Vagina (tissue), 2 donors: ENCODE measurements at regions not wholly inside any gene's neighbourhood (a gene's known extent, or its start where the extent isn't known, plus 50 kb on each side); places are given as distances from the start of the nearest gene placed in this dataset.

ENCODE experiments used
- DNase-seq, 2 donors: peaks; one replicate each; pipeline ENCODE4 v3.0.0-alpha.2; 2017; ENCODE audit errors: extremely low spot score in 2 of 2
- H3K27ac ChIP-seq: fragments of 200-600 bp; sonication (generic); one replicate; pipeline ENCODE4 v1.5.1; 2019
- H3K27me3 ChIP-seq: fragments of 200-600 bp; sonication (generic); one replicate; pipeline ENCODE4 v1.5.1; 2019
- H3K36me3 ChIP-seq, 2 donors: fragments of 200-600 bp; sonication (generic); one replicate each; pipeline ENCODE4 v1.5.1; 2017 to 2019
- H3K4me1 ChIP-seq: fragments of 200-600 bp; sonication (generic); one replicate; pipeline ENCODE4 v1.5.1; 2019
- H3K4me3 ChIP-seq, 2 donors: fragments of 200-600 bp; sonication (generic); 1 replicate in 1 of 2; 2 replicates in 1 of 2; pipeline ENCODE4 v1.5.1; 2016 to 2019
- H3K9me3 ChIP-seq: fragments of 200-600 bp; sonication (generic); one replicate; pipeline ENCODE4 v1.5.1; 2019
- POLR2A ChIP-seq, 2 donors: fragments of 450-650 bp; IDR thresholded peaks; one replicate each; pipeline ENCODE4 v1.6.1; 2017; ENCODE audit warnings: antibody characterized with exemption in 2 of 2, mild to moderate bottlenecking in 2 of 2, moderate library complexity in 2 of 2
- POLR2AphosphoS5 ChIP-seq, 2 donors: sonication (generic); formaldehyde crosslinking; IDR thresholded peaks; one replicate each; pipeline ENCODE4 v1.9.0; 2017; ENCODE audit warnings: antibody characterized with exemption in 2 of 2, mild to moderate bottlenecking in 2 of 2, low read depth in 1 of 2; ENCODE audit not compliant: insufficient read depth in 1 of 2
- intact Hi-C: fragments of 100-400 bp; cut with DNase I; formaldehyde crosslinking; loops from one replicate; pipeline ENCODE4 v1.15.1; 2023
- TF ChIP-seq, protein P1 (sequence below), 3 experiments: fragments of 450-650 bp in 2 of 3; fragments of 200-600 bp in 1 of 3; sonication (generic) in 1 of 3; IDR thresholded peaks; one replicate each; pipeline ENCODE4 v1.5.1; 2017 to 2019; ENCODE audit warnings: antibody characterized with exemption in 3 of 3, mild to moderate bottlenecking in 2 of 3, moderate library complexity in 2 of 3

DNA sequence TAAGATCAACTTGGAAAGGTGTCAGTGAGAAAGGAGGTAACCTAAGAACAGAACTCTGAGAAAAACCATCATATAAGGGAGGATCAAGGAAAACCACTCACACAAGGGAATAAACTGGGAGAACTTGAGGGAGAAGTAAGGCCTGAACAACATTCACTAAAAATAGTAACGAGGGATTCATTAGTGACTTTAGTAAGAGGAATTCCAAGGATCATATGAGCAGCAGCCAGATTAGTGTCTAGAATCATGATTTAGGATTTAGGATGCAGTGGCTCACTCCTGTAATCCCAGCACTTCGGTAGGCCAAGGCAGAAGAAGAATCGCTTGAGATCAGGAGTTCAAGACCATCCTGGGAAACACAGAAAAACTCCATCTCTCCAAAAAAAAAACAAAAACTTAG is 376.5 kb upstream of the MARCKS start:
- Histone ChIP-seq H3K36me3 (no peaks in the 10 kb centered on the region), H3K4me1 (no peaks in the 10 kb centered on the region), H3K4me3 (no peak overlapping the region), H3K27ac (no peak overlapping the region), H3K9me3 (no peaks in the 10 kb centered on the region), H3K27me3 (no peaks in the 10 kb centered on the region)
- DNase-seq = no peak
- no peak for TF ChIP-seq POLR2A (IDR thresholded peaks at IDR 0.05)
- TF ChIP-seq POLR2AphosphoS5 (IDR thresholded peaks at IDR 0.05; ENCODE audit: insufficient read depth in 1 of 2, low read depth in 1 of 2) = no peak
- TF ChIP-seq, protein P1, sequence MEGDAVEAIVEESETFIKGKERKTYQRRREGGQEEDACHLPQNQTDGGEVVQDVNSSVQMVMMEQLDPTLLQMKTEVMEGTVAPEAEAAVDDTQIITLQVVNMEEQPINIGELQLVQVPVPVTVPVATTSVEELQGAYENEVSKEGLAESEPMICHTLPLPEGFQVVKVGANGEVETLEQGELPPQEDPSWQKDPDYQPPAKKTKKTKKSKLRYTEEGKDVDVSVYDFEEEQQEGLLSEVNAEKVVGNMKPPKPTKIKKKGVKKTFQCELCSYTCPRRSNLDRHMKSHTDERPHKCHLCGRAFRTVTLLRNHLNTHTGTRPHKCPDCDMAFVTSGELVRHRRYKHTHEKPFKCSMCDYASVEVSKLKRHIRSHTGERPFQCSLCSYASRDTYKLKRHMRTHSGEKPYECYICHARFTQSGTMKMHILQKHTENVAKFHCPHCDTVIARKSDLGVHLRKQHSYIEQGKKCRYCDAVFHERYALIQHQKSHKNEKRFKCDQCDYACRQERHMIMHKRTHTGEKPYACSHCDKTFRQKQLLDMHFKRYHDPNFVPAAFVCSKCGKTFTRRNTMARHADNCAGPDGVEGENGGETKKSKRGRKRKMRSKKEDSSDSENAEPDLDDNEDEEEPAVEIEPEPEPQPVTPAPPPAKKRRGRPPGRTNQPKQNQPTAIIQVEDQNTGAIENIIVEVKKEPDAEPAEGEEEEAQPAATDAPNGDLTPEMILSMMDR (IDR thresholded peaks at IDR 0.05) = no peak
- intact Hi-C loops = no loop called here

- Histone ChIP-seq H3K27me3 (no peaks in the 10 kb centered on the region), H3K27ac (no peak overlapping the region), H3K4me1 (no peaks in the 10 kb centered on the region), H3K36me3 (no peaks in the 10 kb centered on the region), H3K9me3 (no peaks in the 10 kb centered on the region), H3K4me3 (no peak overlapping the region)
- DNase-seq = no peak
- intact Hi-C loops = no loop called here
- TF ChIP-seq POLR2AphosphoS5 (IDR thresholded peaks at IDR 0.05; ENCODE audit: insufficient read depth in 1 of 2, low read depth in 1 of 2) (no peak), POLR2A (IDR thresholded peaks at IDR 0.05) (no peak)
- TF ChIP-seq, protein P1 (IDR thresholded peaks at IDR 0.05) = no peak
Measured at GRCh38 chr6:113481458-113481857, 375.7 kb upstream of the MARCKS start.

- no peaks in the 10 kb centered on the region for H3K36me3 ChIP-seq
- DNase-seq = no peak
- H3K27ac ChIP-seq = no peak overlapping the region
- no peak overlapping the region for H3K4me3 ChIP-seq
- TF ChIP-seq POLR2AphosphoS5 (IDR thresholded peaks at IDR 0.05; ENCODE audit: insufficient read depth in 1 of 2, low read depth in 1 of 2) = no peak
- no peak for TF ChIP-seq POLR2A (IDR thresholded peaks at IDR 0.05)
- TF ChIP-seq, protein P1 (IDR thresholded peaks at IDR 0.05) = no peak
- intact Hi-C loops = no loop called here
- H3K4me1 ChIP-seq = no peaks in the 10 kb centered on the region
- H3K9me3 ChIP-seq = no peaks in the 10 kb centered on the region
- no peaks in the 10 kb centered on the region for H3K27me3 ChIP-seq
Measured at GRCh38 chr6:113481910-113482309, 375.2 kb upstream of the MARCKS start.

DNA sequence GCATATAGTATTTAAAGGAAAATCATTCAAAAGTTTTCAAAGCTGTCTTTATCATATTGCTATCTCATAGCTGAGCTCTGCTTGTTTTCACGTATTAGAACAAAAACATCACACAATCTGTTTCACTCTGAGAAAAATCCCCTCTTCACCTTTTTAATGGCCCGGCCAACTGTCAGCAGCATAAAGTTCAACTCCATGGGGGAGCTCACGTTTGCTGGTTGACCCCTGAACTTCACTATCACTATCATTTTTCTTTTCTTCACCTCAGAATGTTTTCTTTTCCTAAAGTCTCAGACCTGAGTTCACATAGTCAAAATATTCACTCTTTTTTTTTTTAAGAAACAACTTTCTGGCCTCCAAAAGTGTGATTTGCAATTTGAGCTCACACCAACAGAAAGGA is 374.4 kb upstream of the MARCKS start:
- TF ChIP-seq POLR2A (IDR thresholded peaks at IDR 0.05) (no peak), POLR2AphosphoS5 (IDR thresholded peaks at IDR 0.05; ENCODE audit: insufficient read depth in 1 of 2, low read depth in 1 of 2) (no peak)
- TF ChIP-seq, protein P1 (IDR thresholded peaks at IDR 0.05) = no peak
- Histone ChIP-seq H3K27me3 (no peaks in the 10 kb centered on the region), H3K4me1 (no peaks in the 10 kb centered on the region), H3K9me3 (no peaks in the 10 kb centered on the region), H3K36me3 (no peaks in the 10 kb centered on the region), H3K4me3 (no peak overlapping the region), H3K27ac (no peak overlapping the region)
- intact Hi-C loops = no loop called here
- no peak for DNase-seq

- no peaks in the 10 kb centered on the region for H3K9me3 ChIP-seq
- H3K4me3 ChIP-seq = no peak overlapping the region
- H3K27ac ChIP-seq = no peak overlapping the region
- intact Hi-C loops = no loop called here
- DNase-seq = no peak
- no peak for TF ChIP-seq POLR2AphosphoS5 (IDR thresholded peaks at IDR 0.05; ENCODE audit: insufficient read depth in 1 of 2, low read depth in 1 of 2)
- TF ChIP-seq POLR2A (IDR thresholded peaks at IDR 0.05) = no peak
- TF ChIP-seq, protein P1 (IDR thresholded peaks at IDR 0.05) = no peak
- no peaks in the 10 kb centered on the region for H3K4me1 ChIP-seq
- no peaks in the 10 kb centered on the region for H3K36me3 ChIP-seq
- no peaks in the 10 kb centered on the region for H3K27me3 ChIP-seq
Measured at GRCh38 chr6:113486199-113486598, 370.9 kb upstream of the MARCKS start.
